ENCODE measurements at regions not wholly inside any gene's neighbourhood (a gene's known extent, or its start where the extent isn't known, plus 50 kb on each side); places are given as distances from the start of the nearest gene placed in this dataset.

DNA sequence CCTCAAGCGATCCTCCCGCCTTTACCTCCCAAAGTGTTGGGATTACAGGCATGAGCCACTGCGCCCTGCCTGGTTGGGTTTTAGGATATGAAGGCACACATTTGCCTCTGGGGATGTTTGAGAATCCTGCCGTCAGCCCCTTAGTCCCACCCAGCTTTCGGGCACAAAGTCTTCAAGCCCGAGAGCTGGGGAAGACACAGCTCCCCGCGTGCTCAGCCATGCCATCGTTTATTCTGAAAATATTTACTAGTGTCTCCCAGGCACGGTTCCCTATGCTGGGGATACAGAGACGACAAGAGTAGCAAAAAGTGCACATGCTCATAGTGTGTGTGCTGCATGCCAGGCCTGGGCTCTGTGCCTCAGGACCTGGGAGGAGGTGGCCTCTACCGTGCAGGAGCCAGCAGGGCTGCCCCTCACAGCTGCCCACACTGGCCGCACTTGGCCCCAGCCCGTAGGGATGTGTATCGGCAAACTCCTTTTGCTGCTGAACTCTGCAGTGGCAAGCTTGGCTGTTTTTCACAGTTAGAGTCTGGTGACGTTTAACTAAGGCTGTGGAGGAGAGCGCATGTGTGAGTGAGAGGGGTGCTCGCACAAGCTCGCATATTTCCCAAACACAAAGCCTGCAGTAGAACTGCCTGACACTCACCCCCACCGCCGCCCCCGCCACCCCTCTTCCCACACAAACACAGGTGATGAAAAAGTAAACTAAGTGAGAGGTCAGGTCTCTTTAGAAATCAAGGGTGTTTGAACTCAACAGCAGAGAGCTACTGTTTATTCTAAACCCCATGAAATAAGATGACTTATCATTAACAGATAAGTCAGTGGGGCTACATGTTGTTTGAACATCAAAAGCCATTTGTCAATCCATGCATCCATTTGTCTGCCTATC, 266.4 kb downstream of the MRTFB start:
- DNase-seq, result peak in 2 of 10 donors; percentile 6 to 72
- intact Hi-C loops (cut with DNase I), result no loop called here

DNA sequence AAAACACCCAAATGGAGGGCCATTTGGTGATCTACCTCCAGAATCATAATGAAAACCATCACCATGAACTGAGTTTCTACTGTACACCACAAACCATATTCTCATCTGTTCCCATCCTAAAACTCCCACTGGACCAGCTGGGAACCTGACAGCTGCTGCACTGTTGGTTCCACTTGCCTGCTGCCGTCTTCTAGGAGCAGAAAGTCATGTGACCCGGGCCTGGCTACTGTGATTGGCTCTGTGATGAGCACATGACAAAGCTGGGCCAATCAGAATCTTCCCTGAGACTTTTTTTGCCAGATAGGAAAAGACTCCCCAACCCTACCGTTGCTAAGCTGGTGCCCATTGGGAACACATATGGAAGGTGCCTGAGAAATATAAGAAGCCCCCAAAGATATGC, 264.2 kb downstream of the MRTFB start:
- DNase-seq, result no peak
- intact Hi-C loops (cut with DNase I), result no loop called here

DNA sequence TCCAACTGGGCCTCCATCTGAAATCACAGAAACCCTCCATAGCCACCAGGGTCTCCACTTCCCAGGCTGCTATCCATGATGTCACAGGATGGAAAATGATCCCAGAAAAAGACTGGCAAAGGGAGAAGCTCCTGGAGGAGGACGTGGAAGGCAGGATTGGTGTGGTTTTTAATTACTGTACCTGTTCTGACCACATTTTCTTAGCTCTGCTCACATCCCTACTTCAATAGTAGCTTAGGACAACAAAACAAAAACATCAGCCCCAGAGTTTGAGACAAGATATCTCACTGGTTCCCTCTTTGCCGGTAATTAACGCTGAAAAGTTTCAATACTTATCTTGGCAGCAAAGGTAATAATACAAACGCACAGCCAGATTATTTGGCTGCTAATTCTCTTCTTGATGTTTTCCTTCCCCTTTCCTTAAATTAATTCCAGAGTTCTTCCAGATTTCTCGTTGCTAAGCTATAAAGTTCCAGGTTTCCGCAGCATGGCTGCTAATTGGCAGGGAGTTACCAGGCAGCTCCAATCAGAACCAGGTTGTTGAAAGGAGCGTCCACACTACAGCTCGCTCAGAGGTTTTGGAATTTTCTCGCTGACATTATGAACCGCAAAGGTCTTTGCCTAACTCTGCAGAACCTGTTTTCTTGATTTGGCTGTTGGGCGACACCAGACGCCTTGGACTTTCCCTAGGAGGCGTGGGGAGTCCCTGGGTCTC, 263.4 kb downstream of the MRTFB start:
- intact Hi-C loops (cut with DNase I), result no loop called here
- no peak for DNase-seq

DNA sequence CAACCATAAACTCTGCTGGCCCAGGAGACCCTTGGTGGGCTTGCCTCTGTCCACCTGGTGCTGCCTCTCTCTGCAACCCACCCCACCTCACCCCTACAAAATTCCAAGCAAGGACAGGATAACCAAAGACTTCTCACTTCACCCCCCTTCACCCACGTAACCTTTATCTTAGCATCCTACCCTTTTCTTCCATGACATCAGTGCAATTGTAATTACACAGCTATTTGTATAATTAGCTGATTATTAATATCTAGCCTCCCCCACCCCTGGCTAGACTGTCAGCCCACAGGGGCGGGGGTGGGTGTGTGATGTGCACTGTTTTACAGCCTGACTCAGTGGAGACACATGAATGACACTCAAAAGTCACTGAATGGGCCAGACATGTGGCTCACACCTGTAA, 262.2 kb downstream of the MRTFB start:
- intact Hi-C loops (cut with DNase I), result no loop called here

DNA sequence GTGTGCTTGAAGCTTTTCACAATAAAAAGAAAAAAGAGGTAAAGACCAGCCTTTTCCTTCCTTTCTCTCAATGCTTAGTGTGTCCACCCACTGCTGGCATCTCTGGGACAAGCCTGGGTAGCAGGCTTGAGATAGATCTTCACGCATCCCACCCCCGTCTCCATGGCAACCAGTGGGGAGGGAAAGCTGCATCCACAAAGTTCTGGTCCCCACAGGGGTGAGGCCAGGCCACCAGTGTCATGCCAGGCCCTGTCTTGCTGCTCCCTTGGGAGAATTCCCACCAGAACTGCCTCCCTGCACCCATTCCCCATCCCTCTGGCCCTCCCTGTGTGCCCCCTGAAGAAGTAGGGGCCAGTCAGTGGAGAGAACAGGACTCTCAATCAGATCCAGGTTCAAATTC, 259.9 kb downstream of the MRTFB start:
- intact Hi-C loops (cut with DNase I), result no loop called here
- peak in 7 of 10 donors; percentile 25 to 93 (median 57) for DNase-seq

More for the DNA sequence above, 262.2 kb downstream of the MRTFB start:
- DNase-seq, result no peak

DNA sequence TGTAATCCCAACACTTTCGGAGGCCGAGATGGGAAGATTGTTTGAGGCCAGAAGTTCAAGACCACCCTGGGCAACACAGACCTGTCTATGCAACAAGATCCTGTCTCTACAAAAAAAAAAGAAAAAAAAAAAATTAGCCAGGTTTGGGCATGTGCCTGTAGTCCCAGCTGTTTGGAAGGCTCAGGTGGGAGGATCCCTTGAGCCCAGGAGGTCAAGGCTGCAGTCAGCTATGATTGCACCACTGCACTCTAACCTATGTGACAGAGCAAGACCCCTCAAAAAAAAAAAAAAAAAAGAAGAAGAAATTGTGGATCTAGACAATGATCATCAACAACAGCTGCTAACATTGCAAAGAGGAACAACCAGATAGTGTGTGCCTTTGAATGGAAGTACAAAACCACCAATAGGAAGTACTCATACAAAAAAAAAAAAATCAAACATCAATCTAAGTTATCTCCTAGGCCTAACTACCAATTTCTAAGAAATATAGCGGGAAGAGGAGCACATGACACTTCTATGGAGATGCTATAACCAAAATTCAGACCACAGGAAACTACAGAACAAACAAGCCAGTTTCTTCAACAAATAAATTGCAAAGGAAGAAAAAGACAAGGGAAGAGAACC, 258.7 kb downstream of the MRTFB start:
- no peak for DNase-seq

DNA sequence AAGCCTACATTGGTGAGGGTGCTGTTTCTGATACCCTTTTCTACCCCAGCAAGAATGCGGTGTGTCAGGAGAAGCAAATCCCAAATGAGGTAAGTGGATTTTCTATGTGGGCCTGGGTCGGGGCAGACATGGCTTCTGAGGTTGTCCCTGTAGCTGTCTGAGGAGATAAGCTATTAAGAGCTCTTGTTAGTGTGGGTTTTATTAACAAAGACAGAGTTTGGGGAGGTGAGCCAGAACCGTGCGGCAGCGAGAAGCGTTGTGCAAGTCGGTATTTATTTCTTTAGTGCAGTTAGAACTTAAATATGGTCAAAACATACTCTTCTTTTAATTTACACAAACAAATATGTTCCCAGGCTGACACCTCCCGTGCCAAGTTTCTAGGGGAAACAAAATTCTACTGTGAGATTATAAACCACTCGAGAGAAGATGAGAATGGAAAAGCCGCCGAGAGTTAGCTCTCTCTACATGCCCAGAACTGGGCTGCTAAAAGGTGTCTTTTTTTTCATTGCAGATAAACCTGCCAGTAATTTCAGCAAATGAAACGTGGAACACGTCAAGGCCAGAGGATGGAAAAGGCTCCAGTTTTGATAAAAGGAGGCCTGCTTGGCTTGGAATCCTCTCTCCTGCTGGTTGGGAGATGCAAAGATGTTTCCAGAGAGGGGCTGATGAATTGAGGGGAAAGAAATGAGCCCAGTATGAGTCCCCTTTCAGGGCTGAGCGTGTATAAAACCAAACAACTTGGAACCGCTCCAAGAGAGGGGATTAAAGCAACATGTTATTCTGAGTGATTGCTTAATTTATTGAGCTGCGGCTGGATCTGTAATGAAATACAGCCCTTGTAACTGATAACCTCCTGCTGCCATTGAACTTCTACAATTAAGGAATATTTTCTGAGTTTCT, 254.6 kb downstream of the MRTFB start:
- intact Hi-C loops (cut with DNase I), result no loop called here
- DNase-seq, result peak in 1 of 10 donors; percentile 53

More for the DNA sequence above, 258.7 kb downstream of the MRTFB start:
- intact Hi-C loops (cut with DNase I), result no loop called here

DNA sequence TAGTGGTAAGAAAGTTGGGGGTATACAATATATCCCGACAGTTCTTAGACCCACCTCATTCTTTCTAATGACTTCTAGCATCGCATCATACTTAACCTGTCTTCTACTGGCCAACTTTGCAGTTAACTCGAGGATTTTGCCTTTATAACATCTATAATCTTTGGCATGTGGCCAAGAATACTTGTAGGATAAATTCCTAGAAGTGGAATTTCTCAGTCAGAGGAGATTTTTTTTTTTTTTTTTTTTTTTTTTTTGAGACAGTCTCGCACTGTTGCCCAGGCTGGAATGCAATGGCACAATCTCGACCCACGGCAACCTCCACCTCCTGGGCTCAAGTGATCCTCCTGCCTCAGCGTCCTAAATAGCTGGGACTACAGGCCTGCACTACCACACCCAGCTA, 253.5 kb downstream of the MRTFB start:
- DNase-seq, result peak in 1 of 10 donors; percentile 27
- intact Hi-C loops (cut with DNase I), result no loop called here

DNA sequence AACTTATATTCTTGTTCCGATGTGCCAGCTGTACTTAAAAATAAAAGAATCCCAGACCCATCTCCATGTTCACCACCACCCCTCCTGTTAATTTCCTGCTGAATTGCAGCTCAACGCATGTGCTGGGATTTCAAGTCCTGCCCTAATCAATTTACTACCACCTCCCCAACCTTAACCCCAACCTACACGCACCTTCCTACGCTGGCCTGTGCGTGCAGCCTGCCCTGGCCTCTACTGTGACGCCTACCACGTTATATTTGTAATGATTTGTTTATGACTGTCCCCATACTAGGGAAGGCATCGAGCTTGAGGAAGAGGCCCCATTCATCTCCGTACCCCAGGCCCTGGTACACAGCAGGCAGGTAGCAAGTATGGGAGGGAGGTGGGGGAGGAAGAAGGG, 251.1 kb downstream of the MRTFB start:
- DNase-seq, result peak in 1 of 10 donors; percentile 20
- intact Hi-C loops (cut with DNase I), result no loop called here

DNA sequence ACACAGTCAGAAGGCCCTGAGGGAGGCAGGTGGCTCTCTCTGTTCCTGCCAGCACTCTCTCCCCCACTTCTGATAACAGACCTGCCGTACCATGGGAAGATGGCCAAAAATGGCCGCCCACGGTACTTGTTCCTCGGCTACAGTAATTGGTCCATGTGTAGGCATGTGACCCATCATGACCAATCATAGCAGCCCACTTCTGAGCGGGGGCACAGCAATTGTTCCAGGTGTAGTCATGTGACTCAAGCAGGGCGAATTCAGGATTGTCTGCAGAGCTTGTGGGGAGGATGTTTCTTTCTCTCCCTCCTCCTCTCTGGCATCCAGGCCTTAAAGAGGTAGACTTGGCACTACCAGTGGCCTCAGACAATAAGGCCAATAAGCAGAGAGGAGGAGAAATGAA, 250.4 kb downstream of the MRTFB start:
- peak in 4 of 10 donors; percentile 35 to 92 (median 59) for DNase-seq
- intact Hi-C loops (cut with DNase I), result no loop called here

DNA sequence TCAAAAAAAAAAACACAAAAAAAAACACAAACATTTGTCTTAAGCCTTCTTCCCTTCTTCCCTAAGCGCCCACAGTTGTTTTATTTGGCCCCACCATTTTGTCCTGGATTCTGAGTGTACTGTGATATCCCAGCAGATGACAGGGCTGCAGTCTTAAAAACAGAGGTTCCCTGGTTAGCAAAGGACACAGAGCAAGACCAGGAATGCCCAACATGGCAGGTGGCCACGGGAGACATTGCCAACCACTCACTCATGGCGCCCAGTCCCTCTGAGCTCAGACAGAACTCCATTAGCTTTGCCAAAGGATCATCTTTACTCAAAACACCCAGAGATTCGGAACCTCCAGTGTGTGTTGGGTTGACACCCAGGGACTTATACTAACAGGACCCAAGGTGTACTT, 249.3 kb downstream of the MRTFB start:
- intact Hi-C loops (cut with DNase I), result no loop called here
- DNase-seq, result peak in 1 of 10 donors; percentile 20

Data from posterior cingulate gyrus (tissue), 11 donors.